IPS-18a (cell line): ENCODE measurements at regions not wholly inside any gene's neighbourhood (a gene's known extent, or its start where the extent isn't known, plus 50 kb on each side); places are given as distances from the start of the nearest gene placed in this dataset.
"Not testable (repeated sequence)": the region's sequence is repeated elsewhere in the genome, so short reads cannot be mapped to it uniquely, and the experiment has no call there.

ENCODE experiments used
- H3K27ac ChIP-seq: one replicate; pipeline ENCODE4 v1.5.1; 2013; ENCODE audit warnings: low read length
- H3K27me3 ChIP-seq: one replicate; pipeline ENCODE4 v1.6.1; 2013; ENCODE audit warnings: mild to moderate bottlenecking, low read length; ENCODE audit not compliant: control insufficient read depth, insufficient read depth
- H3K36me3 ChIP-seq: one replicate; pipeline ENCODE4 v1.6.1; 2013; ENCODE audit warnings: low read depth, low read length; ENCODE audit not compliant: control insufficient read depth
- H3K4me1 ChIP-seq: one replicate; pipeline ENCODE4 v1.6.1; 2013; ENCODE audit warnings: low read depth, low read length; ENCODE audit not compliant: control insufficient read depth
- H3K4me3 ChIP-seq: one replicate; pipeline ENCODE4 v1.5.1; 2013; ENCODE audit warnings: low read length
- H3K9ac ChIP-seq: one replicate; pipeline ENCODE4 v1.6.1; 2013; ENCODE audit warnings: mild to moderate bottlenecking, low read length, moderate library complexity
- H3K9me3 ChIP-seq: one replicate; pipeline ENCODE4 v1.6.1; 2013; ENCODE audit warnings: low read depth, low read length; ENCODE audit not compliant: control insufficient read depth

- no peak overlapping the region for H3K9ac ChIP-seq
- H3K27ac ChIP-seq = no peak overlapping the region
- H3K4me1 ChIP-seq = peaks cover 18% of the 10 kb centered on the region
Observed at GRCh38 chr17:72465191-72466024, 344.6 kb downstream of the SOX9 start.

GRCh38 chr17:72466199-72466598 lies 345.4 kb downstream of the SOX9 start:
- H3K9ac ChIP-seq = no peak overlapping the region
- no peaks in the 10 kb centered on the region for H3K9me3 ChIP-seq
- no peak overlapping the region for H3K4me3 ChIP-seq
- no peak overlapping the region for H3K27ac ChIP-seq
- peaks cover 18% of the 10 kb centered on the region for H3K4me1 ChIP-seq
- H3K27me3 ChIP-seq = no peaks in the 10 kb centered on the region
- no peaks in the 10 kb centered on the region for H3K36me3 ChIP-seq

More at GRCh38 chr17:72465191-72466024, 344.6 kb downstream of the SOX9 start:
- H3K36me3 ChIP-seq = no peaks in the 10 kb centered on the region
- H3K4me3 ChIP-seq = no peak overlapping the region
- no peaks in the 10 kb centered on the region for H3K27me3 ChIP-seq
- H3K9me3 ChIP-seq = no peaks in the 10 kb centered on the region

DNA sequence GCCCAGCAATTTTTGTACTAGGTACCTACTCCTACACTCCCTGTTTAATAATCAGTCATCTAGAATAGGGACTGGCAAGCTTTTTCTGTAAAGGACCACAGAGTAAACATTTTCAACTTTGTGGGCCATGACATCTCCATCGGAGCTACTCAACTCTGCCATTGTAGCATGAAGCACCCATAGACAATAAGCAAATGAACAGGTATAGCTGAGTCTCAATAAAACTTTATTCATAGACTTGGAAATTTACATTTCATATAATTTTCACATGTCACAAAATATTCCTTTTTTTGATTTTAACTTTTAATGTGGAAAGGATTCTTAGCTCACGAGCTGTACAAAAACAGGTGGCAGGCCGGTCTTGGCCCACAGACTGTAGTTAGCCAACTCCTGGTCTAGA lies 345.8 kb downstream of the SOX9 start:
- Histone ChIP-seq H3K36me3 (no peaks in the 10 kb centered on the region), H3K9ac (no peak overlapping the region), H3K9me3 (no peaks in the 10 kb centered on the region), H3K4me1 (peaks cover 18% of the 10 kb centered on the region), H3K4me3 (no peak overlapping the region), H3K27ac (no peak overlapping the region), H3K27me3 (no peaks in the 10 kb centered on the region)

DNA sequence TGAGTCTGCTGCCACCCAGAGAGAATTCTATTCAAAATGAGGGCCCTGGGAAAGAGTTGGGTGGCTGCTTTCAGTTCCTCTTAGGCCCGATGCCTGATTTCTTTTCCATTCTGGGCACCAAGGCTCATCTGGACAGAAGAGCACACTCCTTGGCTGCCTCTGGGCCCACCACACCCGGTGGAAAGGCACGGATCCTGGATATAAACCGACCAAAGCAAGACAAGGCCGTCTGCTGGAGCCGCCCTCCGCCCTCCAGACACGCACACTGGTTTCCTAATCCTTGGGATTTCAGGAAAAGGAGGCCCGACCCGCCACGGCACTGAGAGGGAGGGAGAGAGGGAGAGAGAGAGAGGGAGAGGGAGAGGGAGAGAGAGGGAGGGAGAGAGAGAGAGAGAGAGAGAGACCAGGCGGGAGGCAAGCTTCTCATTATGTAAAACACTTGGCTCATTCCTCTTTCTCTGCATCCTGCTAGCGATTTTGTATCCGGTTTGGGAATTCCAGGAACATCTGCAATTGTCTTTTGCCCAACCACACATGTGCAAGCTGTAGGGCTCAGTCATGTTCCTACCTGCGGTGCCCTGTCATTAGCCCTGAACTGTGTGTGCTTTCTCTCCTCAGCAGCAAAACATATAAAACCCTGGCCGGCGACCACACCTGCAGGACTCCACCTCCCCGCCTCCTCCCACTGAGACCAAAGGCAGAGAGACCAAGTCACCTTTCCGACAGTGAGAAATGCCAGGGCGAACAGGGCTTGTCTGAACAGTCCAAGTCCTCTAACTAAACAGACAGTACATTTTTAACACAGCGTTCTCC lies 347.2 kb downstream of the SOX9 start:
- H3K4me1 ChIP-seq = peaks cover 24% of the 10 kb centered on the region

GRCh38 chr17:72468841-72469240 lies 348.0 kb downstream of the SOX9 start:
- Histone ChIP-seq H3K9me3 (no peaks in the 10 kb centered on the region), H3K36me3 (no peaks in the 10 kb centered on the region), H3K4me3 (no peak overlapping the region), H3K27ac (no peak overlapping the region), H3K9ac (no peak overlapping the region), H3K4me1 (peaks cover 24% of the 10 kb centered on the region), H3K27me3 (no peaks in the 10 kb centered on the region)

More for the DNA sequence above, 347.2 kb downstream of the SOX9 start:
- no peaks in the 10 kb centered on the region for H3K9me3 ChIP-seq
- no peaks in the 10 kb centered on the region for H3K27me3 ChIP-seq
- no peak overlapping the region for H3K9ac ChIP-seq
- H3K4me3 ChIP-seq = peak overlapping the region; percentile 18
- no peaks in the 10 kb centered on the region for H3K36me3 ChIP-seq
- no peak overlapping the region for H3K27ac ChIP-seq

GRCh38 chr17:72470121-72470705 lies 349.4 kb downstream of the SOX9 start:
- no peaks in the 10 kb centered on the region for H3K27me3 ChIP-seq
- H3K4me3 ChIP-seq = no peak overlapping the region
- H3K9me3 ChIP-seq = no peaks in the 10 kb centered on the region
- H3K36me3 ChIP-seq = no peaks in the 10 kb centered on the region
- no peak overlapping the region for H3K9ac ChIP-seq
- no peak overlapping the region for H3K27ac ChIP-seq
- peaks cover 30% of the 10 kb centered on the region for H3K4me1 ChIP-seq

GRCh38 chr17:72470734-72471133 lies 349.9 kb downstream of the SOX9 start:
- Histone ChIP-seq H3K9me3 (no peaks in the 10 kb centered on the region), H3K4me1 (peaks cover 36% of the 10 kb centered on the region)

GRCh38 chr17:72471296-72471695 lies 350.5 kb downstream of the SOX9 start:
- Histone ChIP-seq H3K4me1 (peaks cover 39% of the 10 kb centered on the region), H3K27me3 (no peaks in the 10 kb centered on the region), H3K9me3 (no peaks in the 10 kb centered on the region), H3K9ac (no peak overlapping the region), H3K27ac (no peak overlapping the region), H3K36me3 (no peaks in the 10 kb centered on the region), H3K4me3 (no peak overlapping the region)

More at GRCh38 chr17:72470734-72471133, 349.9 kb downstream of the SOX9 start:
- Histone ChIP-seq H3K36me3 (no peaks in the 10 kb centered on the region), H3K27me3 (no peaks in the 10 kb centered on the region), H3K9ac (no peak overlapping the region), H3K4me3 (no peak overlapping the region), H3K27ac (no peak overlapping the region)

GRCh38 chr17:72472106-72472505 lies 351.3 kb downstream of the SOX9 start:
- Histone ChIP-seq H3K4me1 (peaks cover 44% of the 10 kb centered on the region), H3K27ac (no peak overlapping the region), H3K9me3 (no peaks in the 10 kb centered on the region), H3K9ac (no peak overlapping the region), H3K36me3 (no peaks in the 10 kb centered on the region), H3K4me3 (no peak overlapping the region), H3K27me3 (no peaks in the 10 kb centered on the region)

- not testable (repeated sequence) for H3K36me3 ChIP-seq, H3K9ac ChIP-seq, H3K27ac ChIP-seq, H3K9me3 ChIP-seq, H3K27me3 ChIP-seq, H3K4me3 ChIP-seq
- H3K4me1 ChIP-seq = peaks cover 45% of the 10 kb centered on the region
Observed at GRCh38 chr17:72472853-72473390, 352.1 kb downstream of the SOX9 start.

DNA sequence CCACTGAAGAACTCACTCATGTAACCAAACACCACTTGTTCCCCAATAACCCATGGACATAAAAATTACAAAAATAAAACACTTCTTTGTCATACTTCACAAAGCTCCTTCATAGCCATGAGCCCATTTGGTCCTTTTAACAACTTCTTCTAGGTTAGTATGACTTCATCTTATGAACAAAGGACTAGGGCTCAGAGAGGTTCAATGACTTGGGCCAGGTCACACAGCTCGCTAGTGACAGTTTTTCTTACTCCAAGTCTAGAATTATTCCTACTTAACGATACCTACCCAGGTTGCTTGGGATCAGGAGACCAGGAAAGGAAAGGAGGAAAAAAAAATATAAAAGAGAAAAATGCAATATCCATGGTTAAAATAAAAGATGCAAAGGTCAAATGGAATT lies 353.4 kb downstream of the SOX9 start:
- H3K9me3 ChIP-seq = no peaks in the 10 kb centered on the region
- H3K9ac ChIP-seq = no peak overlapping the region
- no peak overlapping the region for H3K27ac ChIP-seq
- peaks cover 36% of the 10 kb centered on the region for H3K4me1 ChIP-seq
- H3K4me3 ChIP-seq = no peak overlapping the region
- H3K27me3 ChIP-seq = no peaks in the 10 kb centered on the region
- H3K36me3 ChIP-seq = no peaks in the 10 kb centered on the region
